ENCODE measurements at regions not wholly inside any gene's neighbourhood (a gene's known extent, or its start where the extent isn't known, plus 50 kb on each side); places are given as distances from the start of the nearest gene placed in this dataset.

DNA sequence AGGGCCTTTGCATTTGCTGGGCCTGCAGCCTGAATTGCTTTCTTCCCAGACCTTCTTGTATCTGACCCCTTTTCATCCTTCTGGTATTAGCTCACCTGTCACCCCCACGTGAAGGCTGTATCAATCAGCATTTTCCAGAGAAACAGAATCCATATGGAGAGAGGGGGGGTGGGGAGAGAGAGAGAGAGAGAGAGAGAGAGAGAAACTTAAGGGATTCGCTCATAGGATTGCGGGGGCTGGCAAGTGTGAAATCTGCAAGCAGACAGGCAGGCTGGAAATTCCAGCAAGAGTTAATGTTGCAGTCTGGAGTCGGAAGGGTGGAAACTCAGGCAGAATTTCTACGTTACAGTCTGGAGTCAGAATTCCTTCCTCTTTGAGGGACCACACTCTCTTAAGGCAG lies 410.7 kb upstream of the SULF2 start:
- DNase-seq (ENCODE audit: low spot score) (no peak), ATAC-seq (no peak)

DNA sequence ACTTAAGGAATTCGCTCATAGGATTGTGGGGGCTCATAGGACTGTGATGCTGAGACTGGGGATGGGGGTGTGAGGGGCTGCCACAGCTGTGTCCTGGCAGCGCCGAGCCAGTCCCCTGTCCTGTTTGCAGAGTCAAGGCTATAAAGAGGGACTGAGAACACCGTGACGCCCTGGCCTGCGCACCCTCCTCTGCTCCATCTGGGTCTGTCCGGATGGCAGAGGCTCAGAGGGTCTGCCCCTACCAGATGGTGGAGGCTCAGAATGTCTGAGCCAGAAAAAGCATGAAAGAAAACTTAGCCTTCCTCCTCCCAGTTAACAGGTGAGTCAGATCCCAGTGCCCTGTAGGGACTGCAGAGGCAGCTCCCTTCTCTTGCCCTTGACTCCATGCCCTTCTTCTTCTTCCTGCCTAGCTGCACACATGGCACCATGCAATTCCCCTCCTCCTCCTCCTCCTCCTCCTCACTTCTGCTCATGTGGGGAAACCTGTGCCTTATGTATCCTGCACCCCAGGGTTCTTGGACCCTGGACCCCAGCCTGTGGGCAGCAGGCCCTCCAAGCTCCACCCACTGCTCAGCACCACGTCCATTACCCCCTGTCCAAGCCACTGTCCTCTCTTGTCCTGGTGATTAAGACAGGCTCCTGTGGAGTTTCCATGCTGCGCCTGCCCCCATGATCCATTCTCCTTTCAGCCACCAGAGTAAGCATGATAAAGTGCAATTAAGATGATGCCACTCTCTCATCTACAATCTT lies 410.0 kb upstream of the SULF2 start:
- DNase-seq (ENCODE audit: low spot score) (no peak), ATAC-seq (no peak)

DNA sequence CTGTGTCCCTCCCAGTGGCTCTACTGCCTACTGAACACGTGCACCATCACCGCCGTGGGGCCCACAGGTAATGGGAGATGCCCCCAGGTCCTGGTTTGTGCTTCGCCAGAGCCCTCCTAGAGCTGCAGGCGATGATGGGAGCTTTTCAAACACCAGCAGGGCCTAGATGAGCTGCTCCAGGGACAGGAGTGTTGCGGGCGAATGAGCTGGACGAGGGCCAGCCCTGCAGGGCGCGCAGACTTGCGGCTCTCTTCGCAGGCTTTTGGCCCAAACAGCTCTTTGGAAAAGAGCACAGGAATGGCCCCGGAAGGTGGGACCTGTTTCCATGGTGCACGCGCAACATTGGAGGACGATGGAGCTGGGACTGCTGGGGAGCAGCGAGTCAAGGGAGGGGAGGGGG lies 409.3 kb upstream of the SULF2 start:
- ATAC-seq (no peak), DNase-seq (ENCODE audit: low spot score) (no peak)

- ATAC-seq: no peak
- no peak for DNase-seq (ENCODE audit: low spot score)
Measured at GRCh38 chr20:48193627-48194425, 408.5 kb upstream of the SULF2 start.

- DNase-seq (ENCODE audit: low spot score): no peak
- ATAC-seq: no peak
Measured at GRCh38 chr20:48192109-48192508, 406.8 kb upstream of the SULF2 start.

GRCh38 chr20:48191200-48191599 lies 405.9 kb upstream of the SULF2 start:
- DNase-seq (ENCODE audit: low spot score): no peak

GRCh38 chr20:48190757-48191156 lies 405.5 kb upstream of the SULF2 start:
- DNase-seq (ENCODE audit: low spot score): no peak
- ATAC-seq: no peak

More at GRCh38 chr20:48191200-48191599, 405.9 kb upstream of the SULF2 start:
- ATAC-seq: no peak

DNA sequence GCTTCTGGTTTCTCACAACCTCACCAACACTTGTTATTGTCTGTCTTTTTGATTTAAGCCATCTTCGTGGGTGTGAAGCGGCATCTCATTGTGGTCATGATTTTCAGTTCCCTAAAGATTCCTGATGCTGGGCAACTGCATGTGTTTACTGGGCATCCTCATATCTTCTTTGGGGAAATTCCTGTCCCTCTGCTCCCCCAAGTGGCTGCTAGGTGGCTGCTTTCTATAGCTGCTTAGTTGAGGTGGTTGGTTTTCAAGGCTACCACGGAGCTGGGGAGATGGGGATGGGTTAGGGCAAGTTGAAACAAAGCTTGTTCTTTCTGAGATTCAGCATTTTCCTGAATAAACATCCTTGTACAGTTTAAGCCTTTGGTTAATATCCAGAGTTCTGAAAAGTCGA lies 403.9 kb upstream of the SULF2 start:
- ATAC-seq: peak; percentile 56
- DNase-seq (ENCODE audit: low spot score): no peak

DNA sequence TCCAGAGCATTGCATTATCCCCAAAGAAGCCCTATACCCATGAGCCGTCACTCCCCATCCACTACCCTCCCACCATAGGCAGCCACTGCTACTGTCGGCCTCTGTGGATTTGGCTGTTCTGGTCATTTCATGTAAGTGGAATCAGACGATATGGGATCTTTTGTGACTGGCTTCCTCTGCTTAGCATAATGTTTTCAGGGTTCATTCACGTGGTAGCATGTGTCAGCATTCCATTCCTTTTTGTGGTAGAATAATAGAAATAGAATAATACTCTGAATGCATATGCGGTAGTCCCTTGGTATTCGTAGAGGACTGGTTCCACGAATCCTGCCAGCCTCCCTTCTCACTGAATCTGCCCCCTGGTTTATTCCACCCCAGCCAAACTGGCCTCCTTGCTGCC lies 402.6 kb upstream of the SULF2 start:
- no peak for DNase-seq (ENCODE audit: low spot score)
- ATAC-seq: no peak

GRCh38 chr20:48186915-48187314 lies 401.6 kb upstream of the SULF2 start:
- no peak for DNase-seq (ENCODE audit: low spot score)
- no peak for ATAC-seq

GRCh38 chr20:48186447-48186846 lies 401.2 kb upstream of the SULF2 start:
- ATAC-seq (no peak), DNase-seq (ENCODE audit: low spot score) (no peak)

GRCh38 chr20:48184229-48184628 lies 398.9 kb upstream of the SULF2 start:
- ATAC-seq (no peak), DNase-seq (ENCODE audit: low spot score) (no peak)

DNA sequence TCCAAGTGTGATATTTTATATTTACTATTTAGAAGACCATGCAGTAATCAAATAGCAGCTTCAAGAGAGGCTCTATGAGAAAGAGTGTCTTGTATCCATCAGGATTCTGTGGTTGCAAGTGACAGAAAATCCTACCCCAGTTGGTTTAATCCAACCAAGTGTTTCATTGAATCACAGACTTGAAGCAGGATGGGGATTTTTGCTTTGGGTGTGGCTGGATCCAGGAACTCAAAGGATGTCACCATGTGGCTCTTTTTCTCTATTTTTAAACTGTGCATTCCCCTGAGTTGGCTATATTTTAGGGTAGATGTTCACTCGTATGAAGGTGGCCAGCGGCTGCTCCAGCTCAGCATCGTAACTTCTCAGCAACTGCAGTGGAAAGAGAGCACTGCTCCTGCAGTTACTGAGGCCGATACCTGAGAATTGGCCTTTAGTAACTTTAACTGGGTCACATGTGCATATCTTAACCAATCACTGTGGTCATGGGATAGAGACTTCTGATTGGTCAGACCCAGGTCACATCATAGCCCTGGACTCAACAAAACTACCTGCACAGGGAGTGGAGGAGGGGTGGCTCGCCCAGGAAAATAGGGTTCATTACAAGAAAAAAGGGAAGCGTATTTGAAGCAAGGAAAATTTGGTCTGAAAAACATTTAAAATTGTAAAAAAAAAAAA lies 396.1 kb upstream of the SULF2 start:
- no peak for DNase-seq (ENCODE audit: low spot score)
- ATAC-seq: no peak

DNA sequence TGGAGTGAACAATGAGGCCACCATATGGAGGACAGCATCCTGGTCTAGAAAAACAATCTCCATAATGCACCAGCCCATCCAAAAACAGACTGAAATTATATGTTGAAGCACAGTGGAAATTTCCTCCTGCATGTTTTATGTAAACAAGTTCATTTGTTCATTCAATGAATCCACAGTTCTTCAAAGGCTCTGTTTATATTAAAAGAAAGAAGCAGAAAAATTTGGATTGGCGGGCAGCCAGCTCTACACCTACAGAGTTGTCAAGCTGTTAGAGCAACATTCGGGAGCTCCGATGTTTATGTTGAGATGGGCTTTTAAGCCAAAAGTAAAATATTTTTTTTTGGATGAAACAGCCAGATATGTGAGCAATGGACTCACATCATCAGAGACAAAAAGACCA lies 395.3 kb upstream of the SULF2 start:
- ATAC-seq: no peak
- no peak for DNase-seq (ENCODE audit: low spot score)

GRCh38 chr20:48180024-48180423 lies 394.7 kb upstream of the SULF2 start:
- DNase-seq (ENCODE audit: low spot score) (no peak), ATAC-seq (no peak)

DNA sequence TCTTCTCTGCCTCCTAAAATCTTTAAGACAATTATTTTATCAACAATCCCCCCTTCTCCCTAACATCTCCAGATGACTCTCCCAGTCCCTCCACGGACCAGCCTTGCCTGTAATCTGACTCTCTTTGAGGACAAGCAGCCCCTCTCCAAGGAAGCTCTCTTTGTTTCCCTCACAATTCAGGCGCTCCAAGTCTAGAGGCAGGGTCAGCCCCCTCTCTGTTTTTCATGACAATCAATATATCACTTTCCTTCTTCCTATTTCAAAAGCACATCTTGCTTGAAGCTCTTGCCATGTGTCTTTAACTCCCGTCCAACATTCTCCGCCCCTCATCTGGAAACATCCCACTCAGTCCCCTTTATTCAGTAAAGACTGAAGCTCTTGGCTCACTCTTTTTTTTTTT lies 393.4 kb upstream of the SULF2 start:
- DNase-seq (ENCODE audit: low spot score): no peak
- no peak for ATAC-seq

GRCh38 chr20:48177058-48177457 lies 391.8 kb upstream of the SULF2 start:
- no peak for DNase-seq (ENCODE audit: low spot score)
- ATAC-seq: no peak

DNA sequence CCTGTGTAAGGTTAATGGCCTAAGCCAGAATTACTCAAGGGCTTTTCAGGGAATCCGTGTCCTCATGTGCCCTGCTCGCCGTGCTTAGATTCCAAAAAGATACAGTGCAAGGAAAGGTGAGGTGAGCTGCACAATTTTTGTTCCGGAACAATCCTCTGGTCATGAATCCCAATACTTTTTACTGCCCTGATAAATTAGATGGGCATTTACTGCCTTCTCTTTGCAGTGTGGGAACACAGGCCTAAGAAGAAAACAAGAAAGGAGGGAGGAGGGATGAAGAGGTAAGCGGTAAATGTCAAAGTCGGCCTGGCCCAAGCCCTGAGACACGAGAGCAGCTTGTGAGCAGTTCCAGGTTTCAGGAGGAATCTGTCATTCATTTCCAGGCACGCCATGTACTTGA lies 390.9 kb upstream of the SULF2 start:
- DNase-seq (ENCODE audit: low spot score) (no peak), ATAC-seq (no peak)

GRCh38 chr20:48175261-48175660 lies 390.0 kb upstream of the SULF2 start:
- ATAC-seq (no peak), DNase-seq (ENCODE audit: low spot score) (no peak)

DNA sequence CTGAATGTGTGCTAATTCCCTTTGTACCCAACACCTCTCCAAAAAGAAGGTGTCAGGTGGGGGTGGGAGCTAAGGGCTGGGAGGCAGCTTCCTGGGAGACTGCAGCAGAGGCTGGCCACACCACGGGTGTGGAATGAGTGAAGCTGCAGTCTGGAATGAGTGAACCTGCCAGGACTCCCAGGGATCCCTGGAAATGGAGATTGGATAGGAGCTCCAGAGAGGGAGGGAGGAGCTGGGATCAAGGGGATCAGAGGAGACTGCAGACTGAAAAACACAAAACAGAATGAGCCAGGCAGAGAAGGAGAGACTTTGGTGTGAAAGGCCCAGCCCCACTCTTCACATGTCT lies 387.0 kb upstream of the SULF2 start:
- DNase-seq (ENCODE audit: low spot score) (no peak), ATAC-seq (no peak)

- ATAC-seq (no peak), DNase-seq (ENCODE audit: low spot score) (no peak)
Measured at GRCh38 chr20:48171626-48172356, 386.5 kb upstream of the SULF2 start.

Data from left lobe of liver (tissue), 2 donors.